ENCODE measurements at regions not wholly inside any gene's neighbourhood (a gene's known extent, or its start where the extent isn't known, plus 50 kb on each side); places are given as distances from the start of the nearest gene placed in this dataset.

GRCh38 chr18:64720781-64721464, 572.0 kb upstream of the LINC00305 start:
- no peak for DNase-seq (ENCODE audit: low spot score)
- H3K27ac ChIP-seq: no peak overlapping the region
- no peak for TF ChIP-seq CTCF (IDR thresholded peaks at IDR 0.05)
- H3K4me3 ChIP-seq: no peak overlapping the region

- no peak for DNase-seq (ENCODE audit: low spot score)
- Histone ChIP-seq H3K4me3 (no peak overlapping the region), H3K27ac (no peak overlapping the region)
- TF ChIP-seq CTCF (IDR thresholded peaks at IDR 0.05): no peak
Measured at GRCh38 chr18:64718808-64719207, 569.9 kb upstream of the LINC00305 start.

GRCh38 chr18:64717026-64717425, 568.1 kb upstream of the LINC00305 start:
- Histone ChIP-seq H3K4me3 (no peak overlapping the region), H3K27ac (no peak overlapping the region)
- no peak for DNase-seq (ENCODE audit: low spot score)
- TF ChIP-seq CTCF (IDR thresholded peaks at IDR 0.05): no peak

GRCh38 chr18:64714086-64714485, 565.2 kb upstream of the LINC00305 start:
- no peak for TF ChIP-seq CTCF (IDR thresholded peaks at IDR 0.05)
- Histone ChIP-seq H3K27ac (no peak overlapping the region), H3K4me3 (no peak overlapping the region)
- DNase-seq (ENCODE audit: low spot score): no peak

GRCh38 chr18:64713284-64713683, 564.4 kb upstream of the LINC00305 start:
- no peak for TF ChIP-seq CTCF (IDR thresholded peaks at IDR 0.05)
- H3K4me3 ChIP-seq: no peak overlapping the region
- DNase-seq (ENCODE audit: low spot score): no peak
- no peak overlapping the region for H3K27ac ChIP-seq

GRCh38 chr18:64712035-64712434, 563.1 kb upstream of the LINC00305 start:
- no peak for TF ChIP-seq CTCF (IDR thresholded peaks at IDR 0.05)
- no peak overlapping the region for H3K4me3 ChIP-seq
- DNase-seq (ENCODE audit: low spot score): no peak
- H3K27ac ChIP-seq: no peak overlapping the region

- no peak for TF ChIP-seq CTCF (IDR thresholded peaks at IDR 0.05)
- DNase-seq (ENCODE audit: low spot score): no peak
- Histone ChIP-seq H3K4me3 (no peak overlapping the region), H3K27ac (no peak overlapping the region)
Measured at GRCh38 chr18:64710105-64710861, 561.4 kb upstream of the LINC00305 start.

All from coronary artery (tissue), 2 donors.